Activated CD4-positive, alpha-beta T cell treated with anti-CD3 and anti-CD28 coated beads for 48 hours (primary cell): ENCODE measurements at regions not wholly inside any gene's neighbourhood (a gene's known extent, or its start where the extent isn't known, plus 50 kb on each side); places are given as distances from the start of the nearest gene placed in this dataset.

Source experiments
- DNase-seq: peaks from one replicate; pipeline ENCODE4 v3.0.0-alpha.2; 2020

DNA sequence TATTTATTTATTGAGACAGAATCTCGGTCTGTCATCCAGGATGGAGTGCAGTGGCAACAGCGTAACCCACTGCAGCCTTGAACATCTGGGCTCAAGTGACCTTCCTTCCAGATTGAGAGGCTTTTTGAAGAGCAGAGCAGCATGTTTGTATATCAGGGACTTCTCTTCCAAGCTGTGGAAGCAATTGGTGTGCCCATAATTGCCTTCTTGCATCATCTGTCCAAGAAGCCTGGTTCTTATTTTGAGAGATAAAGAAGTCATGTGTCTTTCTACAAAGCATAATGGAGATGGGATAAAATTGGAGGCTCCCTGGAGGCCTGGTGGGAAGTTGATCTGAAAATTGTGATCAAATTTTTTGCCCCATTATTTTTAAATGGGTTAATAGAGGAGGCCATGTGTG, 183.8 kb upstream of the MCTP2 start:
- DNase-seq, result no peak

DNA sequence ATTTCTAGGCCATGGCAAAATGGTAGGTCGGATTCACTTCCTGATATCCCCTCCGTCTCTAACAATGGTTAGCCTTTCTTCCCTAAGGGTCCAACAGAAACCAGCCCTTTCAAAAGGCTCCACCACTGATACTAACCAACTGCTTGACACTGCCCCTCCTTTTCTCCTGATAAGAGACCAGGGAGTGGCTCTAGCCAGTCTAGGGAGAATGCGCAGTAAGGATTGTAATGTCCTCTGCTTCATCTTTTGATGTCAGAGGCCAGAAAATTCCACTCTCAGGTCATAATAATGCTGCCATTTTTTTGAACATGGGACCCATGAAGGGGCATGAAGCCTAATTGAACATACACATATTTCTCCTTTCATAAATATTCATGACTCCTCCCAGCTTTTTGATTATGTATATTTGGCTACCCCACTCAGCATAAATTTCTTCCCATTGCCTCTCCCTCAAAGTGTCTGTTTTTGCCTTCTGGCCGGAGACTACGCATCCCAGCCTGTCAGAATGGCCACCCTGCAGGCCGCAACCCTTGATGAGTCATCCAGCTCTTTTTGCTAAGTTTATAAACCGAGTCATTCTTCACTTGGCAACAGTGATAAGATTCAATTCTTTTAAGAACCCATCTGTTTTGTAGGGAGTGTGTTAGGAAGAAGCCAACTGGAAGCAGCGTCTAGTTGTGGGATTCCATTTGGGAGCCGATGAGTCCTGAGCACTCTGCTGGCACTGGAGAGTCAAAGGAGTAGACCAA, 189.0 kb upstream of the MCTP2 start:
- DNase-seq, result no peak

DNA sequence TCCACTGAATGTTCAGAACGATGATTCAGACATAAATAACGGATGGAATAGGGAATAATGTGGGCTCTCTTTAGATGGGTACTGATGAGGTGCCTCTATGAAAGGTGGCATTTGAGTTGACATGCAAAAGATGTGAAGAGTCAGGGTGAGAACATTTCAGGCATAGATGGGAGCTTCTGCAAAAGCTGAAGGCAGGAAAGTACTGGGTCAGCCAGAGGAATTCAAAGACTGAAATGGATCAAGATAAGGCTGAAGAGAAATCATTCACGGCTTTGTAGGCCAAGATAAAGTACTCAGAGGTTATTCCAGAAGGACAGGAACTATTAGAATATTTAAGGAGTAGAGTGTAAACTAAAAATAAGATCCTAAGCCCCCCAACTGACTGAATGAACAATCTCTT, 189.6 kb upstream of the MCTP2 start:
- DNase-seq, result no peak

DNA sequence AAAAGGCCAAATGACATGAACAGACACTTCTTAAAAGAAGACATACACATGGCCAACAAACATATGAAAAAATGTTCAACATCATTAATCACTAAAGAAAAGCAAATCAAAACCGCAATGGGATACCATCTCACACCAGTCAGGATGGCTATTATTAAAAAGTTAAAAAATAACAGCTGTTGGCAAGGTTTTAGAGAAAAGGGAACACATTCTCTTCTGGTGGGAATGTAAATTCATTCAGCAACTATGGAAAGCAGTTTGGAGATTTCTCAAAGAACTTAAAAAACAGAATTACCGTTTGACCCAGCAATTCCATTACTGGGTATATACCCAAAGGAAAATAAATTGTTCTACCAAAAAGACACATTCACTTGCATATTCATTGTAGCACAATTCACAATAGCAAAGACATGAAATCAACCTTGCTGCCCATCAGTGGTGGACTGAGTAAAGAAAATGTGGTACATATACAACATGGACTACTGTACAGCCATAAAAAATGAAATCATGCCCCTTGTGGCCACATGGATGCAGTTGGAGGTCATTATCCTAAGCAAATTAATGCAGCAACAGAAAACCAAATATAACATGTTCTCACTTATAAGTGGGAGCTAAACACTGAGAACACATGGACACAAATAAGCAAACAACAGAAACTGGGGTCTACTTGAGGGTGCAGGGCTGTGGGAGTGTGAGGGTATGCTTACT, 190.7 kb upstream of the MCTP2 start:
- no peak for DNase-seq

DNA sequence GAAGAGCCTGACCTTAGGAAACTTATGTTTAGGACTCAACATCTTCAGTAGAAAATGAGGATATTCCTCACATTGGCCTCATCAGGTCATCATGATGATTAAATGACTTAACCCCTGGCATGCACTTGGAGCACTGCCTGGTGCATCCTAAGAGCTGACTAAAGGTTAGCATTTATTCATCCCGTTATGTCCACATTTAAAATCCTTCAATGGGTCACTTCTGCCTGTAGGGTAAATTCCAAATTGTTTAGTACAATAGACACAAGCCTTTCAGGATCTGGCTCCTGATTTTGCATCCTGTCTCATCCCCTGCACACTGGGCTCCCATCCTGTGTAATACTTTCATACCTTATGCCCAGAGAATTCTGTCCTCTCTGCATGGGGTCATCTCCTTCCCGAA, 195.2 kb upstream of the MCTP2 start:
- DNase-seq, result no peak

DNA sequence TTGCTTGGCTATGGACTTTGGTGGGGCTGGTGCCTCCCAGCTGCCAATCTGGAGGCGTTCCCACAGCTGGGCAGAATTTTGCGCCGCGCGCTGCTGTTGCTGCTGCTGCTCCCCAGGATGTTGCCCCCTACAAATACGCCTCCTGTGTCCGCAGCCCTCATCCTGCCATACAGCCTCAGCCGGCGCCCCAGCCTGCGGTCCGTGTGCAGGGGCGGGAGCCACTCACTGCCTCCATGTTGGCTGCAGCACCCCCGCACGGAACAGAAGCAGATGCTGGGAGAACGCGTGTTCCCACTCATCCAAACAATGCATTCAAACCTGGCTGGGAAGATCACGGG, 197.7 kb upstream of the MCTP2 start:
- no peak for DNase-seq

DNA sequence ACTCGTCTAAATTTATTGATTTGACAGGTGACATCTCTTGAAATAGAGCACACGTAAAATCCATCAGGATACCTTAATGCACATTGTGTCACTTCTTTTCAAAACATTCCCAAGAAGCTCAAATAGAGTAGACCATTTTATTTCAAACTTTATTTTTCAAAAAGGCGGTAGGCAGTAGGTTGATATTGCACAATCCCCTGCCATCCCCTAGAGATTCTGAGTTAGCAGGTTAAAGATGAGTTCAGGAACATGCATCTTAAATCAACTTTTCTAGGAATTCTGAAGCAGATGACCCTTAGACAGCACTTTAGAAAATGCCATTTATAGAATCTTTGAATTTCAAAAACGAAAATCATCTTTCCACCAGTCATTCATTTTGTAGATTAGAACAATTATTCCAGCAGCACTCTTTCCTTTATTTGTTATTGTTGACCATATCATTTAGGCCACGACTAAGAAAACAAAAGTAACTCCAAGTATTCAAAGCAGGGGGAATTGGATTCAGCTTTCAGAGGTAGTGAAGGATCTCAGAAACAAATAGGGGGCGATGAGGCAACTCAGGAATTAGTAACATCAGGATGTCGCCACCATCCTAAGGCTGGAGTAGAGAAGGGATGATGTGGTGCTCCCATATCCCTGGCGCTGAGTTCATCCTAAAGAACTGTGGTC, 198.2 kb upstream of the MCTP2 start:
- DNase-seq, result no peak

DNA sequence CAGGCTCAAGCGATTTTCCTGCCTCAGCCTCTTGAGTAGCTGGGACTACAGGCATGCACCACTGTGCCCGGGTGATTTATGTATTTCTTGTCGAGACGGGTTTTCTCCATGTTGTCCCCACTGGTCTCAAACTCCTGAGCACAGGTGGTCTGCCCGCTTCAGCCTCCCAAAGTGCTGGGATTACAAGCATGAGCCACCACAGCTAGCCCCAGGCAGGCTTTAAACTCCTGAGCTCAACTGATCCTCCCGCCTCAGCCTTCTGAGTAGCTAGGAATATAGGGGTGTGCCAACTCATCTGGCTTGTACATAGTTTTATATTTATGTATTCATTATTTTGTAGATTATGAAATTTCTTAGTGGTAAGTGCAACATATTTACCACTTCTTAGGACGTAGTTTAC, 198.8 kb upstream of the MCTP2 start:
- DNase-seq, result no peak

DNA sequence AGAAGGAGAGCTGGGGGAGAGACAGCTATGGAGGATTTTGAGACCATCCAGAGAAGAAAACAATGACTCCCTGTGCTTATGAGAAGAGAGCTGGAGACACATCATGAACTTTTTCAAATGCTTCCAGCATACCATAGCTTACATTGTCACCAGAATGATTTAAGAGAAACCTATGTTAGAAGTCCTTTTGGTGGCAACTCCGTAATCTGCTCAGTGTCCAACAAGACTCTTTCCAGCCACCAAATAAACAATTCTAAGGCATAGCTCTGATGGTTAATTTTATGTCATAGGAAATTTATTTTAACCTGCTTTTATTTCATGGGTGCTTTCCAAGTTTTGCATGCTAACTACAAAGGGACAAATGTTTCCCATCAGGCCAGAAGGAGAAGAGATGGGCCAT, 200.3 kb upstream of the MCTP2 start:
- no peak for DNase-seq

DNA sequence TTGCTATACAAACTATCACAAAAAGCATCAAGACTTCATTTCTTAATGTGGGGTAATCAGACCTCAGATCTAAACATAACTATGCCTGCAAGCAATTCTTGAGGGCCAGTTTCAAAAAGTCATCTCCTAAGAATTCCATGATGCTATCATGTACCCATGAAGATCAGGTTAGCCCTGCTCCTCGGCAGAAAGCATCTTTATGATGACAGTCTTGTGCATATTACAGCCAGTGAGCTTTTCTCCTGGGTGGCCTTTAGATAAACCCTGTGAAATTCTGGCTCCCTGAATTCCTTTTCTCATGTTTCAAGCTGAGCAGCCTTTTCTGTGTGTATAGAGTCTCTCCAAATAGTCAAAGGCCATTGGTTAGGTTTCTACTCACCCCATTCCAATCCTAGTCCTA, 201.9 kb upstream of the MCTP2 start:
- no peak for DNase-seq

DNA sequence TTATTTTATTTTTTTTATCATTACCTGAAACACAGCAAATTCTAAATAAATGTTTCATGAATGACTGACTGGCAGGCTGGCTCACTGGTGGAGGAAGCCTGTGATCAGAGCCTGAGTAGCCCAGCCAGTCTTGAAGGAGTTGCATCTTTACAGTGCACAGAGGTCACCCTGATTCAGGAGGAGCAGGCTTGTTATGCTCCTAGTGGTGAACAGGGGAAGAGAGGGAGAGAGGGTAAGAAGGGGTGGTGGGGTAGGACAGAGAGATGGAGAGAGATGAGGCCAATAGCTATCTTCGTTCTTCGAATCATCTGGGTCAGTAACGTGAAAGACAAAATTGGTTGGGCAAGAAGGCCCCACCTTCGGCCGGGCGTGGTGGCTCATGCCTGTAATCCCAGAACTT, 202.6 kb upstream of the MCTP2 start:
- no peak for DNase-seq

DNA sequence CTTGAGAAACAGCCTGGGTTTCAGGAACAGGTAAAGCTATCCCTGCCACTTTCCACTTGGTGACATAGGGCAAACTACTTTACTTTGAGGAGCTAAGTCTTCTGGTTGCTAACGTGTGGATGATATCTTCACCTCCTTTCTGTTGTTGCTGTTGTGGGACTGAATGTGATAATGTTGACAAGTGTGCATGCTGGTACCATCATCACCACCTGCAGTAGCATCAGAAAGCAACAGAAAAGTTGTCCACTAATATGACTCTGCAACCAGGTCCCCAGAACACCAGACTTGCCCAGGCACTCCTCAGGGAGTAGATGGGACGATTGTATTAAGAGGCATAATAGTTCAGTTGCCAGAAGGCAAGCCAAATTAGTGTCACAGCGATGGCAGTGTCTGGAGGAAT, 203.2 kb upstream of the MCTP2 start:
- no peak for DNase-seq

DNA sequence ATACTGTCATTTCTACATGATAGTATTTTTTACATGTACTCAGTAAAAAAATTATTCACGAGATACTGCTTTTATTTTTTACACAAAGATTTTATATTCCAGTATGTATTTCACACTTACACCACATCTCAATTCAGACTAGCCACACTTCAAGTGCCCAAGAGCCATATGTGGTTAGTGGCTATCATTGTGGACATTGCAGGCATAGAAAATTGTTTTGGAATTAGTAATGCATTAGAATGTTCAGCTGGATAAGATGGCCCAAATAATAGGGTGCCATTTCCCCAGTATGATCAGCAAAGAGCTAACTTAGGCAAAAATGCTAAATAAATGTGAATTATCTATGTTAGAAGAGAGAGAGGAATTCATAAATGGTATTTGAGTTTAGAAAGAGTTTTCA, 203.8 kb upstream of the MCTP2 start:
- no peak for DNase-seq

DNA sequence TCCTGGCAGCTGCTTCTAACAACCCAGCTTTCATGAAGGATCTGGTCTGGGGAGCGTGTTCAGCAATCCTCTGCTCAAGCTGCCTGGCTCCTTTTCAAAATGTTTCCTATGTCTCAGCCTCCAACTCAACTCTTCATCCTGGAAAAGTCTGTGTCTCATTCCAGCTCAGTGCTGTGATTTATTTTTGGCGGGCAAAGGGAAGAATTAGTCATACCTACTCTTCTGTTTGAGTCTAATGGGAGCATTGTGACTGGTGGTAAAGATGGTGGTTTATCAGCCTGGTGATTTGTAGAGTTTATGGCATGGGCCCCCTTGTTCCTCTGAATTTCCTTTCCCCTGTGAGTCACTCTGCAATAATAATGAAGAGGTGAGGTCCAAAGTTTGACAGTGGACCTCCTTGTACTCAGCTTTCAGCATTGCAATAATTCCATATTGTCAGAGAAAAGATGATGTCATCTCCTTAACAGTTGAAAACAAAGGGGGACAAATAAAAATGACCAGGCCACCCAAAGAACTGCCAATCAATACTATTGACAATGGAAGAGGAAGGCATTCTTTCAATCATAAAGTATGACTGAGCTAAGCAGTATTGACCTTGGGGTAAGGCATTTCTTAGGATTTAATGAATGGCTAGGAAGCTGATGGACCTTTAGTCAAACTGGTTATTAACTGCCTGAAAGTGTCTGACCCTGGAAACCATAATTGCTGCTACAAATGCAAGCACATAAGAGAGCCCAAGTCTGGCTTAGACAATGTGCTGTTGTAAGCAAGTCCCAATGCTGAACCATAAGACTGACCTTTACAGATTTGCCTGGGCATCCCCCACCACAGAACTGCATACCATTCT, 204.7 kb upstream of the MCTP2 start:
- DNase-seq, result no peak

DNA sequence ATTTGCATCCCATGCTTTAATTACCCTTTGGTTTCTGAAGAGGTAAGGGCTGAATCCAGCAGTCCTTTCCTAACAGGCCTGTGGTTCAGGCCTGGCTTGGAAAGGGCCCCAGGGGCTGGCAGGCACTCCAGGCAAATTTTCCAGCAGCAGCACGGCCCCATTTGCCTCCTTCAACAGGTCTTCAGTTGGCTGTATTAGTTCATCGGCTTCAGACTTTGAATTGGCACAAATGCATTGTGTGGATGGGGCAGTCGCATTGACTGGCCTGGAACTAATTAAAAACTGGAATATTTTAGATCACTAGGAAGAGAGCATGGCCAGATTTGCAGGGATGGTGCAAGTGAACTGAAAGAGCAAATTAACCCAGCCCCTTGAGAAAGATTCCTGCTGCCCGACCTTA, 207.8 kb upstream of the MCTP2 start:
- DNase-seq, result no peak

DNA sequence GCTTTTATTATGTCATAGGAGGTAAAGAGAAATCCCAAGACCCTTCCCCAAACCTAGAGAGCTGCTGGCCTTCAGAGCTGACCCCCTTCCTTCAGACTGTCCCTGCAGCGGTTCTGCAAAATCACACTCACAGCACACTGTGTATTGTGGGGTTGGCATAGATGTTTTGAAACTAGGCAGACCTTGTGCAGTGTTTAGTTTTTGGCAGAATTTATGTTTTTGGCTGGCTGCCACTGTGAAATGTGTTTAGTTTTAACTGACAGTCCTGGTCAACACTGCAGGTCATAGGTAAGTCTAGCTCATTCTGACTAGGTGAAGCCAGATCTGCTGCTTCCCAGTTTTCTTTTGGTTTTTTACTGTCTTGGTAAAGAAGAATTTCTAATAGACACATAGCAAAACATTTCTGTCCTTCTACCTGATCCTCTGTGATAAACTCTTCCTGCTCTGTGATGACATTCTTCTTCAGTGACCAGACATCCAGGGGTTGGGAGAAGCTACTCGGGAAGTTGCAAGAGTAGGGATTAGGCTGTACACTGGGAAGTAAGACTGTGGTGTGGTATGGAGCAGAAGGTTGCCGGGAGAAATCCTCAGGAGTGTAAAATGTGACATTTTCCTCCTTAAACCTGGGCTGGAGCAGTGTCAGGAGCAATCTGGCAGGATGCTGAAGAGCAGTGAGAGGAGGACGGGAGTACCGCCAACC, 209.6 kb upstream of the MCTP2 start:
- no peak for DNase-seq

DNA sequence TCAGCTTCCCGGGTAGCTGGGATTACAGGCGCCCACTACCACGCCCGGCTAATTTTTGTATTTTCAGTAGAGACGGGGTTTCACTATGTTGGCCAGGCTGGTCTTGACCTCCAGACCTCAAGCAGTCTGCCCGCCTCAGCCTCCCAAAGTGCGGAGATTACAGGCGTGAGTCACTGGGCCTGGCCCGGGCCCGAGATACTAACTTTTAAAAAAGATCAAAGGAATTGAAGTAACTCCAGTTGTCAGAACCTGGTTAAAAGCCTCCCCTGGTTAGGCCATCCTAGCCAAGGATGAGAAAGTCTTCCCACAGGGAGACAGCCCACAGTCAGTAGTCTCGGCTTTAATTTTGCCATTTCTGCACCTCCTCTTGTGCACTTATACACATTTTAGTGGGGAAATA, 212.3 kb upstream of the MCTP2 start:
- DNase-seq, result no peak

DNA sequence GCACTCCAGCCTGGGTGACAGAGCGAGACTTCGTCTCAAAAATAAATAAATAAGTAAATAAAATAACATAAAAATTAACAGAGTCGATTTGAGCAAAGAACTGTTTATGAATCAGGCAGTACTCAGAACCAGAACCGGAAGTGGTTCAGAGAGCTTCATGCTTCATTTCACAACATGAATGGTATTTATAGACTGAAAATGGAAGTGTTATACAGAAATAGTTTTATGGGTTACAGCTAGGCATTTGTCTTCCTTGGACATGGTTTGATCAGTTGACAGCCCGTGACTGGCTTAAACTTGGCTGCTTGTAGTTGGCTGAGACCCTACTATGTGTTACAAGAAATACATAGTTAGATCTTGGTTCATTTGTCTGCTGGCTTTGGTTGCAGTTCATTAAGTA, 216.0 kb upstream of the MCTP2 start:
- DNase-seq, result no peak

DNA sequence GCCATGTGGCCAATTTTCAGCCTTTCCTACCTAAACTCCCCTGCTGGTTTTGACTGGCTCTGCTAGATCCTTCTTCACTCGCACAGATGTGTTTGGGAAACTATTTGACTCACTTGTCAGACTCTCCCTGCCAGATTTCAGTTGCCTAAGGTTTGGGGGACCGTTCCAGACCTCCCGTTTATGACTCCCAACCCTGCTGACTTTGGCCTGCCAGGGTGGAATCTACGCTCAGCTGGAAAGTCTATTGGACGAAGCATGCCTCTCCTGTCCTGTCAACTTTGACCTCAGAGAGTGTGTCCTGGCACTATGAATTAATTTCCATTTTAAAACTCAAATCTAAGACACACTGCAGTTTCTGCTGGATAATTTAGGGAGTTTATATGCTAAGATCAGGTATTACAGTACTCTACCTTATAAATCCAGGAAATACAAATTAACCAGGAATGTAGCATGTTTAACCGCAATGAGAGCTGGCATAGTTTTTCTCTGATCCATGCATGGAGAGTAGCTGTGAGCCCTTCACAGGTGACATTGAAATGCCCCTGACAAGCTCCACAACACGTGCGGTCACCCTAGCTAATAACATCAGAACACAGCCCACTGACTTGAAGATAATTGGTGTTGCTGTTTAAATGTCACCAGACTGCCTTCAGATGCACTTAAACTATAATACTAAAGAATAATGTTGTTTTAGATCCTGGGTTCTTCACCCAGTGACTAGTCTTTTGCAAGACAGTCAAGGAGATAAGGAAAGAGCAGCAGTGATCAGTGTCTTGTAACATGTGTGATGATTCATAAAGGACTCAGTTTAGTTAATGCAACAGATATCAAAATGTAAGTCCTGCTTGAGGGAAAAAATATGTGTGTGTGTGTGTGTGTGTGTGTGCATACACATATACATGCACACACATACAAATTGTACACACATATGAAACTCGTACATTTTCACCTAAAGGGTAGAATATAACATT, 223.0 kb upstream of the MCTP2 start:
- DNase-seq, result no peak

DNA sequence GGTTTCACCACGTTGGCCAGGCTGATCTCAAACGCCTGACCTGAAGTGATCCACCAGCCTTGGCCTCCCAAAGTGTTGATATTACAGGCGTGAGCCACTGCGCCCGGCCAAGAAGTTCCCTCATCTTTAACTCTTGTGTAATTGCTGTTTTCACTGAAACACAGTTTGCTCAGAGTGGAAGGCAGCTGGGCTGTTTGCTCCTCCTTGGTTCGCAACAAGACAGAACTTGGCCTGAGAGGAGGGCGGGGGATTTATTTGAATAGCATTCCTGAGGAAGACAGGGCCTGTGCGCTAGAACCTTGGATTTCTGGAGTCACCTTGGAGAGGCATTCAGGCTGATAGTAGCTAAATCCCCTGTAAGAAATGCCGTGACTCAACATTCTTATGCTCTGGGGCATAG, 226.7 kb upstream of the MCTP2 start:
- no peak for DNase-seq

DNA sequence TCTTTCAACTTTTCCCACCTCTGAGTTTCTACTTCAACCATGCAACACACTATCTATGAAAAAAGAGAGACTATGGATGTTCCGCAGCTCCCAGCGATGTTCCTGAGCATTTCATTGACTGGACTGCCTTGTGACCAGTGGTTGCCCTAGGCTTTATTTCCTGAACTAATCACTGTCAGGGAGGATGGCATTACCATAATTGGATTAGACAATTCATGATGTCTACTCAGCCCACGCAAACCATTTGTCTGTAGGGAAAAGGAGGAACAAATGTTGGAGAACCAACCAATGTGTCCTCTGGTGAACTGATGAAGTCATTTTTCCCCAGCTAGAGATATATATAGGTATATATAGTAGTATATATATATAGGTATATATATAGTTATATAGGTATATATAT, 229.3 kb upstream of the MCTP2 start:
- no peak for DNase-seq
